RWPE1 (cell line): ENCODE measurements at regions not wholly inside any gene's neighbourhood (a gene's known extent, or its start where the extent isn't known, plus 50 kb on each side); places are given as distances from the start of the nearest gene placed in this dataset.

ENCODE experiments used
- CTCF ChIA-PET: fragments of 350-600 bp; sonication (Branson Sonifier 250); formaldehyde crosslinking; extraction: SDS; loops from one replicate; lab custom pipeline; 2021; lab: Yijun Ruan, JAX
- POLR2A ChIA-PET: fragments of 400-600 bp; formaldehyde crosslinking; extraction: SDS; loops from one replicate; lab custom pipeline; 2020; ENCODE audit warnings: antibody characterized with exemption; ENCODE audit not compliant: low non-redundant PET; lab: Yijun Ruan, JAX
- DNase-seq: peaks from one replicate; pipeline ENCODE4 v3.0.0; 2012; ENCODE audit warnings: low spot score
- H3K27ac ChIP-seq: fragments of 450-650 bp; 2 replicates; pipeline ENCODE4 v1.5.1; 2017
- CTCF ChIP-seq: fragments of 450-650 bp; conservative IDR thresholded peaks from 2 replicates; pipeline ENCODE4 v1.5.1; 2017; ENCODE audit warnings: low read depth, mild to moderate bottlenecking

DNA sequence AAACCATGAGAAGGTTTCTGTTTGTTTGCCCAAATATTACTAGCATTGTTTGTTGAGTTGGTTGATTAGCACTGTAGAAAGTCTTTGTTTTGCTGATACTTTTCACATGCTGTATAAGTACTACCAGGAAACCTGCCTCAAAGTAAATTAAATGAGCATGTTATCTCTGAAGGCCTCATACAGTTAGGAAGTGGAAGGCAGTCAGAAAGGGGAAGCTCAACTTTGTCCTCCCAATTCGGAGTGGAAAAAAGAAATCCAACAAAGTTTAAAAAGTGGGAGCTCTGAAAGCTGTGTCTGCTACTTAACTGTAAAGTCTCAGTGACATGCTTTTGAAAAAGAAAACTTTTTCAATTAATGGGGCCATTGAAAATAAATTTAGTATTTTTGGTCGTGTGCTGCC is 188.3 kb upstream of the BLID start:
- POLR2A ChIA-PET, result no interaction called here

DNA sequence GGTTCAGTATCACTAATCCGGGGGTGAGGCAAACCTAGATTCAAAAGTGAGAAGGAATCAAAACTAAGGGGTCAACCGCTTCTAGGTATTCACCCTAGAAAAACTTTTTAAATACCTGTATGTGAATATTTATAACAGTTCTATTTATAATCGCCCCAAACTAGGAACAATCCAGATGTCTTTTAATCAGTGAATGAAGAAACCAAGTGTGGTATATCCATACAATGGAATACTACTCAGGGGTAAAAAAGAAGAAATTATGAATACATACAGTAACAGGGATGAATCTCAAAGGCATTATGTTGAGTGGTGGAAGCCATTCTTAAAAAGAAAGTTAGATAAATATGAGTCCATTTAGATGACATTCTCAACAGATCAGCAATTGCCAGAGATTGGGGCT is 178.0 kb upstream of the BLID start:
- no peak overlapping the region for H3K27ac ChIP-seq
- no peak for DNase-seq
- POLR2A ChIA-PET, result no interaction called here
- no peak for TF ChIP-seq CTCF
- CTCF ChIA-PET, result interaction anchor here (0.7 to 1.1 kb wide), 3 partner anchors 18 to 209 kb away, joined by 3 read pairs; no protein-coding TSS in a partner anchor

More for the DNA sequence above, 188.3 kb upstream of the BLID start:
- DNase-seq, result no peak
- no peak overlapping the region for H3K27ac ChIP-seq
- TF ChIP-seq CTCF, result no peak
- CTCF ChIA-PET, result no interaction called here

DNA sequence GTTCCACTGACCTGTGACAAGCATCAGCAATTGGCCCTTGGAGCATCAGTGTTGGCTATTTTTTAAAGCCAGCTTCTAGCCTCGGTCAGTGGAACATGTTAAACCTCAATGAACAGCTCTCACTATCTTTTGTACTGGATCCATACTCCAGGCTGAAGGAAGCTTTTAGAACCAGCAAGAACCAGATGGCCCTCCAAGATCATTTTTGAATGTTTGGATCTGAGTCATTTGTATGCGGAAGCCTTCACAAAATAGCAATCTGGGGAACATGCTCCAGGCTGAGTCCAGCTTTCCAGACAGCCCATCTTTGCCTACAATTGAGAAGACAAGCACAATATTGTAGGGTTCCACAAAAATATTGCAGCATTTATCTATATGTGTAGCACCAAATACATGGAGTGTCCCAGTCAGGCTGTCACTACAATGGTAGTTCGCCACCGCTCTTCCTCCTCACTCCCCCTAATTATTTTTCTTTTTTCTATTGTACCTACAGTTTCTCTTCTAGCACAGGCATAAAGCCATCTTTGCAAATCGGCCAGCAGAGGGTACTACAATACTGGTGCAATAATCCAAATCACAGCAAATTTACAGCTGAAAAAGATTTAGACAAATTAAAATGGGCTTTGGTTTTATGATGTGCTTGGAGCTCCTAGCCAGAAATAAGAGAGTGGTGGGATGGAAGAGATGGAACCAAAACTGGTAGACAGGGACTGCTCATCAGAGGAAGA is 177.4 kb upstream of the BLID start:
- no peak for DNase-seq
- CTCF ChIA-PET, result interaction anchor here (0.7 to 1.1 kb wide), 4 partner anchors 19 to 212 kb away, joined by 3 to 5 read pairs (median 3); no protein-coding TSS in a partner anchor
- no peak for TF ChIP-seq CTCF

GRCh38 chr11:122287401-122287800 is 171.4 kb upstream of the BLID start:
- DNase-seq, result no peak
- ChIA-PET POLR2A (no interaction called here), CTCF (interaction anchor here (0.6 kb wide), 1 partner anchor 23 kb away, joined by 4 read pairs; no protein-coding TSS in a partner anchor)
- H3K27ac ChIP-seq, result no peak overlapping the region
- no peak for TF ChIP-seq CTCF

More for the DNA sequence above, 177.4 kb upstream of the BLID start:
- no peak overlapping the region for H3K27ac ChIP-seq
- POLR2A ChIA-PET, result no interaction called here

GRCh38 chr11:122285070-122285988 is 169.3 kb upstream of the BLID start:
- ChIA-PET CTCF (no interaction called here), POLR2A (no interaction called here)
- TF ChIP-seq CTCF, result no peak
- DNase-seq, result no peak
- H3K27ac ChIP-seq, result no peak overlapping the region

DNA sequence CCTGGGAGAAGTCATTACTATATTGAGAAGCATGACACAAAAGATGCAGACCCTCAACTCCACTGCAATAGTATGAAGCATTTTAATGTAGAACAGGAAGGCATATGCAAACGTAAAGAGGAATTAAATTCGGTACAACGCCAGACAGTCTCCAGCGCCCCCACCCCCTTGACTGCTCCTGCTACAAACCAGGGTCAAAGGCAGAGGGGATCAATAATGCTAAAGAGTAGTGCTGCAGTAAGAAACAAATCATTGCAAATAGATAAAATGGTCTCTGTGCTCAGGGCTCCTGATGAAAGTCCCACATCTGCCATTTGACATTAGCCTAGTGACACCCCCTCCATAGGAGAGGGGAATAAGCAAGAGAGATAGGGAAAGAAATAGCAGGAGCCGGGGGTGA is 164.9 kb upstream of the BLID start:
- H3K27ac ChIP-seq, result no peak overlapping the region
- CTCF ChIA-PET, result no interaction called here
- no peak for TF ChIP-seq CTCF
- POLR2A ChIA-PET, result no interaction called here
- no peak for DNase-seq
